GM23248 (cell line): ENCODE measurements at regions not wholly inside any gene's neighbourhood (a gene's known extent, or its start where the extent isn't known, plus 50 kb on each side); places are given as distances from the start of the nearest gene placed in this dataset.

Source experiments
- DNase-seq: peaks from one replicate; pipeline ENCODE4 v3.0.0-alpha.2; 2015
- H2AFZ ChIP-seq: fragments of 200-600 bp; sonication (generic); 2 replicates; pipeline ENCODE4 v1.6.1; 2016; ENCODE audit warnings: antibody characterized with exemption
- H3F3A ChIP-seq: fragments of 200-600 bp; sonication (generic); 2 replicates; pipeline ENCODE4 v1.6.1; 2016; ENCODE audit warnings: mild to moderate bottlenecking, antibody characterized with exemption, mixed run types; ENCODE audit not compliant: insufficient read depth
- H3K27ac ChIP-seq: fragments of 200-600 bp; sonication (generic); 2 replicates; pipeline ENCODE4 v1.5.1; 2016; ENCODE audit warnings: mild to moderate bottlenecking
- H3K27me3 ChIP-seq: fragments of 200-600 bp; sonication (generic); replicated peaks from 2 replicates; pipeline ENCODE4 v1.6.1; 2016; ENCODE audit warnings: mild to moderate bottlenecking; ENCODE audit not compliant: insufficient read depth
- H3K36me3 ChIP-seq: fragments of 200-600 bp; sonication (generic); 2 replicates; pipeline ENCODE4 v1.6.1; 2016; ENCODE audit warnings: low read depth, mild to moderate bottlenecking
- H3K4me1 ChIP-seq: fragments of 200-600 bp; sonication (generic); 2 replicates; pipeline ENCODE4 v1.6.1; 2016; ENCODE audit warnings: mild to moderate bottlenecking; ENCODE audit not compliant: insufficient read depth
- H3K4me2 ChIP-seq: fragments of 200-600 bp; sonication (generic); one replicate; pipeline ENCODE4 v1.6.1; 2016; ENCODE audit warnings: mild to moderate bottlenecking; ENCODE audit not compliant: unreplicated experiment
- H3K4me3 ChIP-seq: fragments of 200-600 bp; sonication (generic); 2 replicates; pipeline ENCODE4 v1.5.1; 2016; ENCODE audit warnings: mild to moderate bottlenecking
- H3K79me2 ChIP-seq: fragments of 200-600 bp; sonication (generic); 2 replicates; pipeline ENCODE4 v1.6.1; 2016; ENCODE audit warnings: mild to moderate bottlenecking; ENCODE audit not compliant: insufficient read depth
- H3K9ac ChIP-seq: fragments of 200-600 bp; sonication (generic); 2 replicates; pipeline ENCODE4 v1.6.1; 2016; ENCODE audit warnings: mild to moderate bottlenecking
- H3K9me2 ChIP-seq: fragments of 200-600 bp; sonication (generic); 2 replicates; pipeline ENCODE4 v1.6.1; 2016; ENCODE audit warnings: mixed run types, mild to moderate bottlenecking, moderate library complexity; ENCODE audit not compliant: insufficient read depth
- H3K9me3 ChIP-seq: fragments of 200-600 bp; sonication (generic); one replicate; pipeline ENCODE4 v1.6.1; 2017; ENCODE audit warnings: low read depth
- H4K20me1 ChIP-seq: fragments of 200-600 bp; sonication (generic); 2 replicates; pipeline ENCODE4 v1.6.0; 2016; ENCODE audit not compliant: insufficient read depth
- EZH2 ChIP-seq: fragments of 200-600 bp; sonication (generic); IDR thresholded peaks from 2 replicates; pipeline ENCODE4 v1.6.1; 2018; ENCODE audit warnings: antibody characterized with exemption, mild to moderate bottlenecking; ENCODE audit not compliant: insufficient read depth, poor library complexity, severe bottlenecking
- EZH2phosphoT487 ChIP-seq: fragments of 200-600 bp; sonication (generic); IDR thresholded peaks from 2 replicates; pipeline ENCODE4 v1.6.1; 2018; ENCODE audit warnings: antibody characterized with exemption, moderate library complexity, mild to moderate bottlenecking, low read depth; ENCODE audit not compliant: insufficient read depth
- WGBS, 2 experiments: methylation state at CpG; one replicate each; pipeline ENCODE4 v1.1.6; 2015 to 2017; ENCODE audit warnings: low lambda C conversion rate in 2 of 2, low coverage in 1 of 2; ENCODE audit errors: missing lambda C conversion rate in 2 of 2; 5-methylcytosine and 5-hydroxymethylcytosine counted together
- in situ Hi-C: fragments of 300-500 bp; cut with MboI; formaldehyde crosslinking; loops from 2 replicates; pipeline ENCODE4 v1.15.0; 2020

- H2AFZ ChIP-seq = no peak overlapping the region
- in situ Hi-C loops = no loop called here
- TF ChIP-seq EZH2 (no peak), EZH2phosphoT487 (no peak)
- no peak overlapping the region for H3K9ac ChIP-seq
- WGBS, 2 experiments = 97 to 98% methylated on average over 2 of the region's 2 CpGs
- H3K4me3 ChIP-seq = no peak overlapping the region
- H4K20me1 ChIP-seq = no peaks in the 10 kb centered on the region
- no peaks in the 10 kb centered on the region for H3K27me3 ChIP-seq
- DNase-seq = no peak
- no peaks in the 10 kb centered on the region for H3K36me3 ChIP-seq
- H3F3A ChIP-seq = no peaks in the 10 kb centered on the region
- no peak overlapping the region for H3K27ac ChIP-seq
- H3K4me1 ChIP-seq = no peaks in the 10 kb centered on the region
- no peaks in the 10 kb centered on the region for H3K9me3 ChIP-seq
- H3K9me2 ChIP-seq = no peaks in the 10 kb centered on the region
- no peaks in the 10 kb centered on the region for H3K79me2 ChIP-seq
- H3K4me2 ChIP-seq = no peak overlapping the region
Measured at GRCh38 chr10:3714967-3715366, 70.0 kb downstream of the KLF6 start.

DNA sequence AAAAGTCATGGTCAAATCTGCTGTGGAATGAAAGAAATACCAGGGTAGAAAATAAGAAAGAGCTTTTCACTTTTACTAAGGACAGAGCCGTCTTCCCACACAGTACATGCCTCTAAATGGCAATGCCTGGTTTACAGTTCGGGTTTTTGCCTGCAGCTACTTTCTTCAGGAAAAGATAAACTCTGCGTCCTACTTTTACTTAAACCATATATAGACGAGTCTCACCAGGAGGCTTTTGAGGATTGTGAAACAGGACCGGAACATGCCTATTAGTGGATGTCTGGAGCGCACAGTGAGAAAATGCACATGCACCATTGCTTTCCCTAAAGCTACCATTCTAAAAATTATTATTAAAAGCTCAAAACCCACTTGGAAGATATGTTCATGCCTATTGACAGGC, 70.5 kb downstream of the KLF6 start:
- H3K4me3 ChIP-seq = no peak overlapping the region
- TF ChIP-seq EZH2 = no peak
- no peak for TF ChIP-seq EZH2phosphoT487
- no peak for DNase-seq

DNA sequence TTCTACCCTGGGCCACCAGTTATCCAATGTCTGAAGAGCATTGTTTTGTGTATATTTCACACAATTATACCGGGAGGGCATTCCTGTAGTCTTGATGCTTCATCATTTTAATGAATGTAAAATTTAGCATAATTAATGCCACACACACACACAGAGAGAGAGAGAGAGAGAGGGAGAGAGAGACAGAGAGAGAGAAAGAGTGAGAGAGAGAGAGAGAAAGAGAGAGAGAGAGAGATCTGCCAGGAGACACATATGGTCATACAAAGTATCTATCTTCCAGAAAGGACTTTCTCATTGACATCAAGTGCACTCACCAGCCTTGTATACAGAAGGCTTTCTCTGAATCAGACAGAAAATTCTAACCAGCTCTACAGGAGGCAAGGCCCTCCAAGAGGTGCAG, 72.3 kb downstream of the KLF6 start:
- no peaks in the 10 kb centered on the region for H3K79me2 ChIP-seq
- H2AFZ ChIP-seq = no peak overlapping the region
- H3K9ac ChIP-seq = no peak overlapping the region
- H3K27me3 ChIP-seq = no peaks in the 10 kb centered on the region
- no peaks in the 10 kb centered on the region for H3K4me1 ChIP-seq
- H3F3A ChIP-seq = no peaks in the 10 kb centered on the region
- no peaks in the 10 kb centered on the region for H3K36me3 ChIP-seq
- H3K27ac ChIP-seq = no peak overlapping the region
- 96 to 100% methylated on average over 1 of the region's 1 CpG for WGBS, 2 experiments
- DNase-seq = no peak
- no peak overlapping the region for H3K4me2 ChIP-seq
- H3K4me3 ChIP-seq = no peak overlapping the region
- H3K9me2 ChIP-seq = no peaks in the 10 kb centered on the region
- no peaks in the 10 kb centered on the region for H4K20me1 ChIP-seq
- no peaks in the 10 kb centered on the region for H3K9me3 ChIP-seq
- TF ChIP-seq EZH2phosphoT487 (no peak), EZH2 (no peak)
- in situ Hi-C loops = no loop called here

More for the DNA sequence above, 70.5 kb downstream of the KLF6 start:
- Histone ChIP-seq H2AFZ (no peak overlapping the region), H3K4me2 (no peak overlapping the region), H3K36me3 (no peaks in the 10 kb centered on the region), H3K9me3 (no peaks in the 10 kb centered on the region), H3K79me2 (no peaks in the 10 kb centered on the region), H3K4me1 (no peaks in the 10 kb centered on the region), H3K9me2 (no peaks in the 10 kb centered on the region), H4K20me1 (no peaks in the 10 kb centered on the region), H3K27me3 (no peaks in the 10 kb centered on the region), H3K27ac (no peak overlapping the region), H3F3A (no peaks in the 10 kb centered on the region), H3K9ac (no peak overlapping the region)
- 78 to 83% methylated on average over 6 of the region's 6 CpGs for WGBS, 2 experiments
- in situ Hi-C loops = no loop called here

DNA sequence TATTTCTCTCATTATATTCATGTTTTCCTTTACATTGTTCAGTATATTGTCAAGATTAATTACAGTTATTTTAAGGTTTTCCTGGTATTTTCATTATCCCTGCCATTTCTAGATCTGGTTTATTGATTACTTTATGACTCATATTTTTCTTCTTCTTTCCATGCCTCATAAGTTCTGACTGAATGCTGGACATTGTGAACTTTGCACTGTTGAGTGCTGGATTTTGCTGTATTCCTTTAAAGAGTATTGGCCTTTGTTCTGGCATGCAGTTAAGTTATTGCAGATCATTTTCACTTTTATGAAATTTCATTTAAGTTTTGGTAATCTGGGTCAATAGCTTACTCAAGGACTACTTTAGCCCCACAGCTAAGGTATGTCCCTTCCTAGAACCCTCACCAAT, 73.1 kb downstream of the KLF6 start:
- H3F3A ChIP-seq = no peaks in the 10 kb centered on the region
- no peaks in the 10 kb centered on the region for H3K4me1 ChIP-seq
- DNase-seq = no peak
- TF ChIP-seq EZH2 = no peak
- TF ChIP-seq EZH2phosphoT487 = no peak
- no peaks in the 10 kb centered on the region for H3K36me3 ChIP-seq
- no peak overlapping the region for H3K4me3 ChIP-seq
- no peaks in the 10 kb centered on the region for H3K79me2 ChIP-seq
- H3K9ac ChIP-seq = no peak overlapping the region
- H3K9me2 ChIP-seq = no peaks in the 10 kb centered on the region
- in situ Hi-C loops = no loop called here
- H2AFZ ChIP-seq = no peak overlapping the region
- H3K27ac ChIP-seq = no peak overlapping the region
- no peaks in the 10 kb centered on the region for H3K9me3 ChIP-seq
- H3K4me2 ChIP-seq = no peak overlapping the region
- H3K27me3 ChIP-seq = no peaks in the 10 kb centered on the region
- H4K20me1 ChIP-seq = no peaks in the 10 kb centered on the region

DNA sequence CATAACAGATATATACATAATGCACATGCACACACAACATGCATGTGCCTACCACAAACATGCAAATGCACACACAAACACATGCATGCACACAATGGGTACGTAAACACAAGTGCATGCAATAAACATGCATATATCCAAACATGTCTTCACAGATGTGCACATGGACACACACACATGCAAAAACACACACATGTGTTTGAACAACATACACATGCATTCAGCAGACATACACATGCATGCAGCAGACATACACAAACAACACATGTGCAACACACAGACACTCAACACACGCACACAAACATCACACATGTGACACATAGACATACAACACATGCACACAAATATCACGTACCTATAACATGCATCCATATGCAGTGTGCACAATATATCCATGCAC, 74.2 kb downstream of the KLF6 start:
- Histone ChIP-seq H3K4me1 (no peaks in the 10 kb centered on the region), H2AFZ (no peak overlapping the region), H3K9ac (no peak overlapping the region), H3K4me2 (no peak overlapping the region), H3K9me2 (no peaks in the 10 kb centered on the region), H3K79me2 (no peaks in the 10 kb centered on the region), H3K36me3 (no peaks in the 10 kb centered on the region), H3F3A (no peaks in the 10 kb centered on the region), H3K9me3 (no peaks in the 10 kb centered on the region), H4K20me1 (no peaks in the 10 kb centered on the region), H3K27ac (no peak overlapping the region), H3K27me3 (no peaks in the 10 kb centered on the region), H3K4me3 (no peak overlapping the region)
- no peak for DNase-seq
- 25 to 34% methylated on average over 3 of the region's 3 CpGs for WGBS, 2 experiments
- no peak for TF ChIP-seq EZH2phosphoT487
- no peak for TF ChIP-seq EZH2
- in situ Hi-C loops = no loop called here
